Naive thymus-derived CD8-positive, alpha-beta T cell (primary cell): ENCODE measurements at regions not wholly inside any gene's neighbourhood (a gene's known extent, or its start where the extent isn't known, plus 50 kb on each side); places are given as distances from the start of the nearest gene placed in this dataset.

Experiments
- ATAC-seq, 2 donors: fragments of 150-1000 bp; cut with Tn5 transposase in 1 of 2; sonication (Bioruptor Pico), chemical (Tn5 transposase) in 1 of 2; 1 replicate in 1 of 2; 2 replicates in 1 of 2; pipeline ENCODE4 v1.10.0; 2021; ENCODE audit warnings: mild to moderate bottlenecking in 2 of 2, moderate library complexity in 2 of 2
- POLR2A ChIA-PET: fragments of 350-600 bp; sonication (Branson Sonifier 250); formaldehyde crosslinking; loops from one replicate; lab custom pipeline; 2021; ENCODE audit warnings: antibody characterized with exemption; lab: Charles Lee
- DNase-seq, 10 donors: peaks; one replicate each; pipeline versions ENCODE4 v3.0.0 to v3.0.0-alpha.2; 2020 to 2022
- H3K27ac Mint-ChIP-seq, 10 donors: one replicate each; pipeline ENCODE4 v1.8.0; 2020 to 2022; ENCODE audit warnings: mild to moderate bottlenecking in 10 of 10, mixed read lengths in 10 of 10, moderate library complexity in 4 of 10, inconsistent platforms in 1 of 10
- H3K27me3 Mint-ChIP-seq, 5 donors: one replicate each; pipeline ENCODE4 v1.8.0; 2021 to 2022; ENCODE audit warnings: mixed read lengths in 5 of 5
- H3K36me3 Mint-ChIP-seq, 3 donors: one replicate each; pipeline ENCODE4 v1.8.0; 2020 to 2022; ENCODE audit warnings: mixed read lengths in 3 of 3, mild to moderate bottlenecking in 2 of 3, inconsistent platforms in 1 of 3
- H3K4me1 Mint-ChIP-seq, 4 donors: one replicate each; pipeline ENCODE4 v1.8.0; 2021 to 2022; ENCODE audit warnings: mixed read lengths in 4 of 4
- H3K4me3 Mint-ChIP-seq, 10 donors: one replicate each; pipeline ENCODE4 v1.8.0; 2020 to 2022; ENCODE audit warnings: mild to moderate bottlenecking in 10 of 10, mixed read lengths in 10 of 10, moderate library complexity in 6 of 10, inconsistent platforms in 1 of 10
- H3K9me3 Mint-ChIP-seq, 9 donors: one replicate each; pipeline ENCODE4 v1.8.0; 2020 to 2022; ENCODE audit warnings: mixed read lengths in 9 of 9, mild to moderate bottlenecking in 3 of 9, inconsistent platforms in 1 of 9, moderate library complexity in 1 of 9

- H3K4me3 Mint-ChIP-seq, result peak overlapping the region in 1 of 10 donors; percentile 5
- no peaks in the 10 kb centered on the region for H3K36me3 Mint-ChIP-seq
- no peak overlapping the region for H3K27ac Mint-ChIP-seq
Observed at GRCh38 chr5:147065071-147065470, 169.8 kb upstream of the STK32A start.

GRCh38 chr5:147068998-147069397 lies 165.8 kb upstream of the STK32A start:
- H3K4me1 Mint-ChIP-seq, result peaks cover 0 to 5% (median 1%) of the 10 kb centered on the region in 4 donors
- no peaks in the 10 kb centered on the region for H3K36me3 Mint-ChIP-seq
- POLR2A ChIA-PET, result no interaction called here
- peaks cover 0 to 21% (median 7%) of the 10 kb centered on the region in 5 donors for H3K27me3 Mint-ChIP-seq
- H3K27ac Mint-ChIP-seq, result no peak overlapping the region
- ATAC-seq (no peak), DNase-seq (no peak)
- peaks cover 0 to 5% (median 0%) of the 10 kb centered on the region in 9 donors for H3K9me3 Mint-ChIP-seq
- no peak overlapping the region for H3K4me3 Mint-ChIP-seq

More at GRCh38 chr5:147065071-147065470, 169.8 kb upstream of the STK32A start:
- H3K27me3 Mint-ChIP-seq, result peaks cover 0 to 5% (median 2%) of the 10 kb centered on the region in 5 donors
- peaks cover 0 to 5% (median 1%) of the 10 kb centered on the region in 4 donors for H3K4me1 Mint-ChIP-seq
- ATAC-seq, result no peak
- POLR2A ChIA-PET, result no interaction called here
- no peak for DNase-seq
- H3K9me3 Mint-ChIP-seq, result peaks cover 0 to 5% (median 0%) of the 10 kb centered on the region in 9 donors

- ATAC-seq (no peak), DNase-seq (no peak)
- POLR2A ChIA-PET, result no interaction called here
- no peak overlapping the region for H3K27ac Mint-ChIP-seq
- H3K4me1 Mint-ChIP-seq, result no peaks in the 10 kb centered on the region
- no peak overlapping the region for H3K4me3 Mint-ChIP-seq
- peaks cover 0 to under 1% (median 0%) of the 10 kb centered on the region in 9 donors for H3K9me3 Mint-ChIP-seq
- peaks cover 0 to 20% (median 7%) of the 10 kb centered on the region in 5 donors for H3K27me3 Mint-ChIP-seq
- H3K36me3 Mint-ChIP-seq, result no peaks in the 10 kb centered on the region
Observed at GRCh38 chr5:147072622-147073021, 162.2 kb upstream of the STK32A start.

GRCh38 chr5:147073098-147073497 lies 161.7 kb upstream of the STK32A start:
- no peak for ATAC-seq
- no peaks in the 10 kb centered on the region for H3K4me1 Mint-ChIP-seq
- H3K27ac Mint-ChIP-seq, result peak overlapping the region in 1 of 10 donors; percentile 10
- no peak overlapping the region for H3K4me3 Mint-ChIP-seq
- no peak for DNase-seq
- H3K9me3 Mint-ChIP-seq, result no peaks in the 10 kb centered on the region
- peaks cover 0 to 20% (median 7%) of the 10 kb centered on the region in 5 donors for H3K27me3 Mint-ChIP-seq
- no peaks in the 10 kb centered on the region for H3K36me3 Mint-ChIP-seq
- POLR2A ChIA-PET, result no interaction called here

- no peaks in the 10 kb centered on the region for H3K9me3 Mint-ChIP-seq
- H3K27me3 Mint-ChIP-seq, result peaks cover 0 to 20% (median 7%) of the 10 kb centered on the region in 5 donors
- DNase-seq (no peak), ATAC-seq (no peak)
- no peak overlapping the region for H3K4me3 Mint-ChIP-seq
- POLR2A ChIA-PET, result no interaction called here
- H3K36me3 Mint-ChIP-seq, result no peaks in the 10 kb centered on the region
- H3K27ac Mint-ChIP-seq, result no peak overlapping the region
- H3K4me1 Mint-ChIP-seq, result no peaks in the 10 kb centered on the region
Observed at GRCh38 chr5:147075187-147075586, 159.6 kb upstream of the STK32A start.

GRCh38 chr5:147080391-147080790 lies 154.4 kb upstream of the STK32A start:
- peaks cover 0 to 7% (median 1%) of the 10 kb centered on the region in 5 donors for H3K27me3 Mint-ChIP-seq
- no peak overlapping the region for H3K4me3 Mint-ChIP-seq
- no peaks in the 10 kb centered on the region for H3K9me3 Mint-ChIP-seq
- H3K4me1 Mint-ChIP-seq, result no peaks in the 10 kb centered on the region
- no peaks in the 10 kb centered on the region for H3K36me3 Mint-ChIP-seq
- no peak for ATAC-seq
- POLR2A ChIA-PET, result no interaction called here
- H3K27ac Mint-ChIP-seq, result no peak overlapping the region
- no peak for DNase-seq

GRCh38 chr5:147081311-147081764 lies 153.5 kb upstream of the STK32A start:
- no peak overlapping the region for H3K4me3 Mint-ChIP-seq
- H3K27me3 Mint-ChIP-seq, result peaks cover 0 to 6% (median 1%) of the 10 kb centered on the region in 5 donors
- no peaks in the 10 kb centered on the region for H3K36me3 Mint-ChIP-seq
- no peak for DNase-seq
- H3K9me3 Mint-ChIP-seq, result no peaks in the 10 kb centered on the region
- H3K4me1 Mint-ChIP-seq, result no peaks in the 10 kb centered on the region
- POLR2A ChIA-PET, result no interaction called here
- no peak for ATAC-seq
- no peak overlapping the region for H3K27ac Mint-ChIP-seq

GRCh38 chr5:147084702-147085101 lies 150.1 kb upstream of the STK32A start:
- ATAC-seq (no peak), DNase-seq (no peak)
- POLR2A ChIA-PET, result no interaction called here
- peaks cover 0 to 6% (median 1%) of the 10 kb centered on the region in 5 donors for H3K27me3 Mint-ChIP-seq
- H3K9me3 Mint-ChIP-seq, result peaks cover 0 to 8% (median 2%) of the 10 kb centered on the region in 9 donors
- no peaks in the 10 kb centered on the region for H3K36me3 Mint-ChIP-seq
- no peak overlapping the region for H3K27ac Mint-ChIP-seq
- H3K4me3 Mint-ChIP-seq, result no peak overlapping the region
- H3K4me1 Mint-ChIP-seq, result no peaks in the 10 kb centered on the region

- no peak for DNase-seq
- Mint-ChIP-seq H3K27me3 (peaks cover 0 to 6% (median 1%) of the 10 kb centered on the region in 5 donors), H3K36me3 (no peaks in the 10 kb centered on the region), H3K27ac (no peak overlapping the region), H3K4me3 (no peak overlapping the region), H3K4me1 (no peaks in the 10 kb centered on the region), H3K9me3 (peaks cover 0 to 8% (median 2%) of the 10 kb centered on the region in 9 donors)
- POLR2A ChIA-PET, result no interaction called here
- no peak for ATAC-seq
Observed at GRCh38 chr5:147085409-147085808, 149.4 kb upstream of the STK32A start.

GRCh38 chr5:147092044-147092443 lies 142.8 kb upstream of the STK32A start:
- Mint-ChIP-seq H3K36me3 (no peaks in the 10 kb centered on the region), H3K4me1 (no peaks in the 10 kb centered on the region), H3K27ac (no peak overlapping the region), H3K9me3 (peaks cover 0 to 5% (median 2%) of the 10 kb centered on the region in 9 donors), H3K27me3 (peaks cover 0 to 16% (median 2%) of the 10 kb centered on the region in 5 donors), H3K4me3 (no peak overlapping the region)
- POLR2A ChIA-PET, result no interaction called here
- DNase-seq (no peak), ATAC-seq (no peak)

GRCh38 chr5:147093138-147093537 lies 141.7 kb upstream of the STK32A start:
- Mint-ChIP-seq H3K4me3 (no peak overlapping the region), H3K36me3 (no peaks in the 10 kb centered on the region), H3K9me3 (peaks cover 0 to 5% (median 1%) of the 10 kb centered on the region in 9 donors), H3K27me3 (peaks cover 0 to 16% (median 2%) of the 10 kb centered on the region in 5 donors), H3K27ac (no peak overlapping the region), H3K4me1 (no peaks in the 10 kb centered on the region)
- no peak for ATAC-seq
- DNase-seq, result no peak
- POLR2A ChIA-PET, result no interaction called here

- Mint-ChIP-seq H3K4me1 (no peaks in the 10 kb centered on the region), H3K4me3 (no peak overlapping the region), H3K36me3 (no peaks in the 10 kb centered on the region), H3K27me3 (peaks cover 0 to 16% (median 2%) of the 10 kb centered on the region in 5 donors), H3K27ac (peak overlapping the region in 1 of 10 donors; percentile 13), H3K9me3 (no peaks in the 10 kb centered on the region)
- POLR2A ChIA-PET, result no interaction called here
- ATAC-seq, result no peak
- DNase-seq, result no peak
Observed at GRCh38 chr5:147095740-147096139, 139.1 kb upstream of the STK32A start.

- no peaks in the 10 kb centered on the region for H3K9me3 Mint-ChIP-seq
- no peak overlapping the region for H3K4me3 Mint-ChIP-seq
- H3K36me3 Mint-ChIP-seq, result no peaks in the 10 kb centered on the region
- H3K4me1 Mint-ChIP-seq, result no peaks in the 10 kb centered on the region
- no peak for DNase-seq
- ATAC-seq, result no peak
- POLR2A ChIA-PET, result no interaction called here
- H3K27me3 Mint-ChIP-seq, result peaks cover 0 to 9% (median 0%) of the 10 kb centered on the region in 5 donors
- no peak overlapping the region for H3K27ac Mint-ChIP-seq
Observed at GRCh38 chr5:147098233-147098790, 136.5 kb upstream of the STK32A start.
